Prostate gland (tissue), 2 donors: ENCODE measurements at regions not wholly inside any gene's neighbourhood (a gene's known extent, or its start where the extent isn't known, plus 50 kb on each side); places are given as distances from the start of the nearest gene placed in this dataset.

Experiments
- CTCF ChIP-seq, 4 experiments: fragments of 200-600 bp in 2 of 4; fragments of 450-650 bp in 2 of 4; sonication (generic) in 2 of 4; IDR thresholded peaks; 1 replicate in 3 of 4; 2 replicates in 1 of 4; pipeline ENCODE4 v1.5.1; 2016 to 2019; ENCODE audit warnings: antibody characterized with exemption in 4 of 4, mild to moderate bottlenecking in 2 of 4, moderate library complexity in 2 of 4
- POLR2AphosphoS5 ChIP-seq: sonication (generic); formaldehyde crosslinking; IDR thresholded peaks from one replicate; pipeline ENCODE4 v1.6.1; 2017; ENCODE audit warnings: antibody characterized with exemption

GRCh38 chr1:103267893-103268292 is 159.6 kb upstream of the COL11A1 start:
- TF ChIP-seq CTCF (IDR thresholded peaks at IDR 0.05) (no peak), POLR2AphosphoS5 (no peak)
